NCI-H1092 treated with DMSO at 0.1 percent for 48 hours (cell line): ENCODE measurements at regions not wholly inside any gene's neighbourhood (a gene's known extent, or its start where the extent isn't known, plus 50 kb on each side); places are given as distances from the start of the nearest gene placed in this dataset.
"Not testable (repeated sequence)": the region's sequence is repeated elsewhere in the genome, so short reads cannot be mapped to it uniquely, and the experiment has no call there.

Experiments
- DNase-seq: peaks from one replicate; lab custom pipeline; 2025; lab: John Stamatoyannopoulos, UW

GRCh38 chr14:99033951-99034350, 238.0 kb downstream of the BCL11B start:
- no peak for DNase-seq

DNA sequence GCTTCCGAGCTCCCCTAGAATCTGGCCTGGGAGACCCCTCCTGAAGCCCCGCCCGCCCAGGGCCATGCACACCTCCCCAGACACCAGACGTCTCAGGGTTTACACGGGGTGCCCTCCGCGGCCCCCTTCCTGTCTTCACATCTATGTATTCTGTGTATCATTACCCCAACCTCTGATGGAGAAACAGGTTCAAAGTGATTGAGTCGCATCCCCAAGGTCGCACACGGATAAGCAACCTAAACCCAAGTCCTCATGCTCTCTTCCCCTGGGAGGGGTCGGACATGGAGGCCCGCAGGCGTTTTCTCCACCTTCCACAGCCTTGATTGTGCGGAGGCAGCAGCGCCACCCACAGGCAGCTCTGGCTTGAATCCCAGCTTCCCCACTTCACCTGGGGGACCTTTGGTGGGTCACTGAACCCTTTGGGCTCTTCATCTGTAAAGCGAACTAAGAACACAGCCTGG, 237.3 kb downstream of the BCL11B start:
- DNase-seq = no peak

- no peak for DNase-seq
Observed at GRCh38 chr14:99035268-99035667, 236.7 kb downstream of the BCL11B start.

GRCh38 chr14:99035712-99036610, 236.0 kb downstream of the BCL11B start:
- DNase-seq = no peak

DNA sequence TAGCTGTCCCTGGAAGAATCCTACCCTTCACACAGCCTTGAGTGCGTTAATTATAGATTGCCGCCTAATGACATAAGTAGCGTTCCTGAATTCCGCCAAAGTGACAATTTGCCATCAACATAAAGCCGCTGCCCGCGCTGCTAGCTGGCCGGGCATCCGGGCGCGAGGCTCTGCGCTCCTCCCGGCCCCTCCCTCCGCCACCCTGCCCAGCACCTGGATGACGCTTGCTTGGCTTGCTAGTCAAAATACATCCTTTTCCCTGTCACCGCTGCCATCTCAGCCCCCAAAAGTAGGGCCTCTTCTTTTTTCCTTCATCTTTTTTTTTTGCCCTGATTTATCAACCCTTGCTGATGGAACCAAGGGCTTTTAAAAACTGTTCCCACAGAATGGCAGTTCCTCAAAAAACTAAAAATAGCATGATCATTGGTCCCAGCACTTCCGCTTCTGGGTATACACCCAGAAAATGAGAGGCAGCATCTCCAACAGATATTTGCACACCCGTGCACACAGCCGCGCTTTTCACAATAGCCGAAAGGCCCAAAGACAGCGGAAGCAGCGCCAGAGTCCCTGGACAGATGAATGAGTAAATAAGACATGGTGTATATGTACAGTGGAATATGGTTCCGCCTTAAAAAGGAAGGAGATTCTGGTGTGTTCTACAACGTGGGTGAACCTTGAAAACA, 235.2 kb downstream of the BCL11B start:
- no peak for DNase-seq

DNA sequence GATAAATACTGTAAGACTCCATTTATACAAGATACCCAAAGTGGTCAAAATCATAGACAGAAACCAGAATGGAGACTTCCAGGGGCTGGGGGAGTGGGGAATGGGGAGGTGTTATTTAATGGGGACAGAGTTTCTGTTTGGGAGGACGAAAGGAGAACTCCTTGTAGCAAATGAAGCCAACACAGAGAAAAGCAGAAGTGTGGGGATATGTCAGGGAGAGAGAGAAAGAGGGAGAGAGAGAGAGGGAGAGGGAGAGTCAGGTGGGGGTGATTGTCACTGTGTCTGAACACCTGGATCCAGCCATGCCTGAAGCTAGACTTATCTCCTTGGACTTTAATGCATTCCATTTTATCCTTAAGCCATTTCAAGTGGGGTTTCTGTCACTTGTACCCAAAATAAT, 234.7 kb downstream of the BCL11B start:
- DNase-seq = not testable (repeated sequence)

DNA sequence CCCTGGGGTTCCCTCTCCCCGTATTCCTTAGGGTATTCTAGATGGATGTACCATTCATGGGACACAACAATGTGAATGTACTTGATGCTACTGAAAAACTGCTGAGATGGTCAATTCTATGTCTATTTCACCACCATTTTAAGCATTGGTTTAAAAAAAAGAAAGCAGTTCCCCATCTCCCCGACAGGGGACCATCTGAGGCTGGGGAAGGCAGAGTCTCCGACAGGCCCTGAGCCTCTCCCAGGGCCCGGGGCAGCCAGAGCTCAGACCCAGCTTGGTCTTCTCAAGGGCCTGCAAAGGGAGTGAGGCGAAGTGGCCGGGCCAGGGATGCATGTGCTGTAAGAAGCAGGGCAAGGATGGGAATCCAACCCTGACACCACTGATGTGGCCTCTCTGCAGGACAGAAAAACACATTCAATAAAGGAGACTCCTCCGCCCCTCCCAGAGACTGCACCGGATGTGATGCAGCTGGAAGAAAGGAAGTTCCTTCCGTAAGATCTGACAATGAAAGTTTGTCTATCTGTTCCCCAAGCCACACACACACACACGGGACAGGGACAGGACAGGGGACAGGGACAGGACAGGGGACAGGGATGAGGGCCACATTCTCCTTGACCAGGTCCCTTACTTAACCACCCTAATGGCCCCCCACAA, 234.1 kb downstream of the BCL11B start:
- DNase-seq = no peak

DNA sequence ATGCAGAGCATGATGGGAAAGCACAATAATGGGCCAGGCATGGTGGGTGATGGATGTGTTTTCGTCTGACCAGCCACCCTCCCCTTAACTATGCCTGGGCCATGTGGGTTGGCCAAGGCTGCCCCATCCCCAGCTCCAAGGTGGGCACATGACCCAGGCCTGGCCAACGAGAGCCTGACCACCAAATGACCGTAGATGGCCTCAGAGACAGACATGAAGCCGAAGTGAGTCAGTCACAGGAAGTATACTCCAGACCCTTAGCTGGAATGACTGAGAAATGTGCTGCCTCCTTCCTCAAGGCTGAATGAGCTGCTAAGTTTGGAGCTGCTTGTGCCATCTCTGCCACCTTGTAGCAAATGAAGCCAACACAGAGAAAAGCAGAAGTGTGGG, 233.6 kb downstream of the BCL11B start:
- DNase-seq = no peak

GRCh38 chr14:99039331-99040041, 232.5 kb downstream of the BCL11B start:
- DNase-seq = no peak

- DNase-seq = no peak
Observed at GRCh38 chr14:99040052-99040451, 231.9 kb downstream of the BCL11B start.

DNA sequence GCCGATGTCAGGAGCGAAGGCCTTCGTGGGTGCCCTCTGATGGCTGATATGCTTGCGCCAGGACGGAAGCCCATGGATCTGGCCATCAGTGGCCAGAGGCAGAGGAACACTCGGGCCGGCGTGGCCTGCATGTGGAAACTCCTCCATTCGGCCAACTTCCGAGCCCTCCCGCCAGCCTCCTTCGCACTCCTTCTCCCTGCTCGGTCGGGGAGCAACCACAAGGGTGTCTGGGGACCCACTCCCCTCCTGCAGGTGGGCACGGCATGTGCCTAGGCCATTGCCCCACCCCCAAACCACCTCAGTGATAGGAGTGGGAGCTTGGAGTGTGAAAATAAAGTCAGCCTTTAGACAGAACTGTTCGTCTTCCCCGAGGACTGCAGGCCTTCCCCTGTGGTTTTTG, 231.3 kb downstream of the BCL11B start:
- no peak for DNase-seq

- DNase-seq = no peak
Observed at GRCh38 chr14:99041141-99041819, 230.7 kb downstream of the BCL11B start.

GRCh38 chr14:99041820-99042174, 230.2 kb downstream of the BCL11B start:
- no peak for DNase-seq

DNA sequence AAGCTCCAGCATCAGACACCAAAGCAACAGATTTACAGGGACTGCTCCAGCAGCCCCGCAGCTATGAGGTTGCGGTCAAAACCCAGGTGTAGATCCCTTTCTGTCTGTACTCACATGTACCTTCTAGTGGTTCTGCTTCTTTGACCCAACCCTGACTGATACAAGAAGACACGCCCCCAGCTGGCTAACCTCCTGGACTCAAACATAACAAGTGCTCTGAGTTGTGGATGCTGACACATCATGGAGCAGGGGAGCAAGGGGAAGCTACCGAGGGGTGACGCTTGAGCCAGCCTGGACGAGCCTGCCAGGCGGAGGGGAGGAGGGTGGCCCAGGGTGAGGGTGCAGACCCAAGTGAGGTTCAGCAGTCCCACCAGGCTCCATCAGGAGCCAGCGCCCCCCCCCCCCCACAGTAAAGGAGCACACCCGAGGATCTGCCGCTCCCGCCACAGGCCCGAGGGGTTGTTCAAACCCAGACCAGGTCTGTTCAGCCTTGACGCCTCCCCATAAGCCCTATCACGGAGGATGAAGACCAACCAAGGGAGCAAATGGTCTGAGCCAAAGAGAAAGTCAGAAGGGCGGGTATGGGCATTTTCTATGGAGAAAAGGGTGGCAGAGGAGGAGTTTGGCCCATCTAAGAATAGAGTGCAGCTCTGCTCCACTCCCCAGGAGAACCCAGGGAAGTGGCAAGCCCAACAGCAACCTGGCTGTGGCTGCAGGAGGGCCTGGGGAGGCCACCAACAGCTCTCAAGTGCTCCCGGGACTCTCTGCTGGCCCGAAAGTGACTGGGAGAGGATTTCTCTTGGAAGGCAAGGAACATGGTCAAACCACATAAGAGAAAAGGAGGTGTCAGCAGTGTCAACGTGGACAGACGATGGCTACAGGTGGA, 229.4 kb downstream of the BCL11B start:
- DNase-seq = no peak

GRCh38 chr14:99043267-99043615, 228.8 kb downstream of the BCL11B start:
- no peak for DNase-seq

- DNase-seq = no peak
Observed at GRCh38 chr14:99043756-99044155, 228.2 kb downstream of the BCL11B start.

DNA sequence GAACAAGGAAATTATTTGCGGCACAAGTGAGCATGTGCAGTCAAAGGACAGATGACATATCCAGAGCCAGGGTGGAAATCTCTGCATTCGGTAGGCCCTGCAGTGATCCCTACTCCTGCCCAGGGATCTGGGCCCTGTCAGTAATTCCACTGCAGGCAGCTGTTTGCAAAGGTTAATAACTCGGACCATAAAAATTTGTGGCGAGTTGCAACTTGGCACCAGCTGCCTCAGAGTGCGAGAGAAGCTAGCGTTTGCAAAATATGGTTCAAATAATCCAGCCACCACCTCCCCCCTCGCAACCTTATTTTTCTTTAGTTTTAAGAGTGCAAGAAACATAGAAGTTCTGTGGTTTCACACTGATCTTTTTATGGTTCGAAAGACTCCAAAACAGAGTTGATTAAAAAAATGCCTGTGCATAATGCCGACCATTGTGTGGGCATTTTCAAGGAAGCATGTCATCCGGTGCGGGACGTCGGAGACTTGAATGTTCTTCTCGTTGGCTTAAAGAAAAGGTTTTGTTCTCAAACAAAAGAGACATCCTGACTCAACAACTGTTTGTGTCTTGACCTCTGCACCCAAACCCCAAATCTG, 224.5 kb downstream of the BCL11B start:
- no peak for DNase-seq

- no peak for DNase-seq
Observed at GRCh38 chr14:99050309-99050708, 221.7 kb downstream of the BCL11B start.

DNA sequence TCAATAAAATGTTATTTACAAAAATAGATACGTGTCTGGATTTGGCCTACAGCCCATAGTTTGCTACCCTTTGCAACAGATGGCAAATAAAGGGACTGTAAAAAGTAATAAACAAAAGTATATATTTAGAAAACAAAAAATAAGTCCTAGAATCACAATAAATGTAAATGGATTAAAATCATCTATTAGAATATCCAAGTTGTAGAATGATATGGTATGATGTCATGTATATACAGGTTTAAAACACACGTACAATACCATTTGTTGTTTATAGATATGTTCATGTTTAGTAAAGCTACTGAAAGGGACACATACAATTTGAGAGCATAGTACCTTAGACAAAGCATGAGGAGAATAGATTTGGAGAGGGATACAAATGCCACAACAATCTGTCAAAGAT, 219.5 kb downstream of the BCL11B start:
- no peak for DNase-seq

DNA sequence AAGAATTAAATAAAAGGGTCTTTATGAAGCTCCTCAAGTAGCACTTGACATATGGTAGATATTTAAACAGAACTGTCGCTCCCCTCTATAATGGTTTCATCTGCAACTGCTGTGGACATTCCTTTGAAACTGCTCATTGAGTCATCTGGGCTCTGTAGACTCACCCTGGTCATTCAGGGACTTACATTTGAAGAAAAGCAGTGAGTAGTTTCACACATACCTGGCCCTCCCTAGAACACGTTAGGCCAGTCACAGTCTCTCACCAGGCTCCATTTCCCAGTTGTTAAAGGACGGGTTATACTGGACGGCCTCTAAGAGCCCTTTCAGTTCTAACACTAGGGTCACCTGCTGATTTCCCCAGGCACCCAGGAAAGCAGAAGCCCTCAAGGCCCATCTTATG, 217.0 kb downstream of the BCL11B start:
- DNase-seq = no peak
